Neural cell (in vitro differentiated cells): ENCODE measurements at regions not wholly inside any gene's neighbourhood (a gene's known extent, or its start where the extent isn't known, plus 50 kb on each side); places are given as distances from the start of the nearest gene placed in this dataset.

Source experiments
- H2AFZ ChIP-seq: fragments of 200-600, 300-800 bp; sonication (generic), shearing (Covaris generic); 2 replicates; pipeline ENCODE4 v1.6.0; 2014; ENCODE audit warnings: low read depth, mild to moderate bottlenecking, antibody characterized with exemption, low read length, moderate library complexity
- H3F3A ChIP-seq: fragments of 200-600 bp; shearing (Covaris generic); 2 replicates; pipeline ENCODE4 v1.6.1; 2016; ENCODE audit warnings: mild to moderate bottlenecking, moderate library complexity, mixed read lengths, antibody characterized with exemption, low read length; ENCODE audit not compliant: insufficient read depth, poor library complexity, severe bottlenecking
- H3K27ac ChIP-seq: fragments of 200-600, 300-800 bp; sonication (generic), shearing (Covaris generic); 2 replicates; pipeline ENCODE4 v1.5.1; 2014; ENCODE audit warnings: mild to moderate bottlenecking, low read length, moderate library complexity
- H3K27me3 ChIP-seq: fragments of 300-800, 200-600 bp; sonication (generic), shearing (Covaris generic); 2 replicates; pipeline ENCODE4 v1.6.0; 2014; ENCODE audit warnings: mild to moderate bottlenecking, low read depth, low read length, moderate library complexity; ENCODE audit not compliant: insufficient read depth
- H3K36me3 ChIP-seq: fragments of 300-800, 200-600 bp; sonication (generic), shearing (Covaris generic); 2 replicates; pipeline ENCODE4 v1.5.1; 2014; ENCODE audit warnings: mild to moderate bottlenecking, antibody characterized with exemption, low read length, moderate library complexity; ENCODE audit not compliant: insufficient read depth
- H3K4me2 ChIP-seq: fragments of 300-800, 200-600 bp; sonication (generic), shearing (Covaris generic); 2 replicates; pipeline ENCODE4 v1.6.0; 2014; ENCODE audit warnings: mild to moderate bottlenecking, low read length
- H3K4me3 ChIP-seq: fragments of 300-800, 200-600 bp; sonication (generic), shearing (Covaris generic); 2 replicates; pipeline ENCODE4 v1.5.1; 2014; ENCODE audit warnings: mild to moderate bottlenecking, low read length, moderate library complexity
- H3K79me2 ChIP-seq: fragments of 200-600 bp; shearing (Covaris generic); replicated peaks from 2 replicates; pipeline ENCODE4 v1.6.0; 2014; ENCODE audit warnings: mild to moderate bottlenecking, low read length, moderate library complexity; ENCODE audit not compliant: insufficient read depth
- H3K9ac ChIP-seq: fragments of 300-800, 200-600 bp; sonication (generic), shearing (Covaris generic); 2 replicates; pipeline ENCODE4 v1.6.1; 2016; ENCODE audit warnings: mild to moderate bottlenecking, low read length, mixed read lengths
- H3K9me2 ChIP-seq: fragments of 200-600 bp; shearing (Covaris generic); 2 replicates; pipeline ENCODE4 v1.6.1; 2016; ENCODE audit warnings: mild to moderate bottlenecking, low read length, mixed read lengths; ENCODE audit not compliant: insufficient read depth
- H3K9me3 ChIP-seq: fragments of 200-600, 300-800 bp; sonication (generic), shearing (Covaris generic); 2 replicates; pipeline ENCODE4 v1.6.1; 2016; ENCODE audit warnings: mild to moderate bottlenecking, mixed run types, low read length, moderate library complexity, mixed read lengths
- H4K20me1 ChIP-seq: fragments of 200-600 bp; shearing (Covaris generic); 2 replicates; pipeline ENCODE4 v1.6.1; 2016; ENCODE audit warnings: mild to moderate bottlenecking, mixed run types; ENCODE audit not compliant: insufficient read depth
- EP300 ChIP-seq: fragments of 450-650 bp; conservative IDR thresholded peaks from 2 replicates; pipeline ENCODE4 v1.6.1; 2014; ENCODE audit warnings: antibody characterized with exemption, mild to moderate bottlenecking, moderate library complexity; ENCODE audit not compliant: poor library complexity, severe bottlenecking
- EZH2 ChIP-seq: fragments of 200-600, 300-800 bp; shearing (Covaris generic), sonication (generic); IDR thresholded peaks from 2 replicates; pipeline ENCODE4 v1.6.1; 2014; ENCODE audit warnings: antibody characterized with exemption, low read length, borderline replicate concordance, mild to moderate bottlenecking; ENCODE audit not compliant: insufficient read depth, poor library complexity, severe bottlenecking
- MXI1 ChIP-seq: fragments of 450-650 bp; conservative IDR thresholded peaks from 2 replicates; pipeline ENCODE4 v1.6.1; 2014; ENCODE audit warnings: antibody characterized with exemption, mild to moderate bottlenecking; ENCODE audit not compliant: poor library complexity, severe bottlenecking
- POLR2AphosphoS5 ChIP-seq: IDR thresholded peaks from 2 replicates; pipeline ENCODE4 v1.6.1; 2012
- RAD21 ChIP-seq: fragments of 450-650 bp; conservative IDR thresholded peaks from 2 replicates; pipeline ENCODE4 v1.6.1; 2014; ENCODE audit warnings: antibody characterized with exemption, mild to moderate bottlenecking, moderate library complexity
- SMC3 ChIP-seq: fragments of 450-650 bp; conservative IDR thresholded peaks from 2 replicates; pipeline ENCODE4 v1.6.1; 2014; ENCODE audit warnings: antibody characterized with exemption, mild to moderate bottlenecking, moderate library complexity; ENCODE audit not compliant: poor library complexity
- TAF1 ChIP-seq: IDR thresholded peaks from 2 replicates; pipeline ENCODE4 v1.6.1; 2012; ENCODE audit warnings: low read depth
- TF ChIP-seq, protein P1 (sequence below): fragments of 450-650 bp; IDR thresholded peaks from 2 replicates; pipeline ENCODE4 v1.5.1; 2014; ENCODE audit warnings: antibody characterized with exemption, mild to moderate bottlenecking, moderate library complexity; ENCODE audit not compliant: poor library complexity, severe bottlenecking
- TF ChIP-seq, protein P2 (sequence below): IDR thresholded peaks from 2 replicates; pipeline ENCODE4 v1.6.1; 2012; ENCODE audit warnings: borderline replicate concordance

GRCh38 chr17:71689782-71690181 is 431.0 kb upstream of the SOX9 start:
- Histone ChIP-seq H3K79me2 (no peaks in the 10 kb centered on the region), H3K27me3 (no peaks in the 10 kb centered on the region), H3K9me3 (no peaks in the 10 kb centered on the region), H3K9ac (no peak overlapping the region), H3K36me3 (no peaks in the 10 kb centered on the region), H3K4me2 (no peak overlapping the region), H3F3A (no peaks in the 10 kb centered on the region), H3K27ac (no peak overlapping the region), H3K9me2 (no peaks in the 10 kb centered on the region), H2AFZ (no peak overlapping the region), H4K20me1 (no peaks in the 10 kb centered on the region), H3K4me3 (no peak overlapping the region)
- TF ChIP-seq EZH2 (no peak), RAD21 (no peak), TAF1 (no peak), EP300 (no peak), SMC3 (no peak), POLR2AphosphoS5 (no peak), MXI1 (no peak)
- TF ChIP-seq, protein P1, sequence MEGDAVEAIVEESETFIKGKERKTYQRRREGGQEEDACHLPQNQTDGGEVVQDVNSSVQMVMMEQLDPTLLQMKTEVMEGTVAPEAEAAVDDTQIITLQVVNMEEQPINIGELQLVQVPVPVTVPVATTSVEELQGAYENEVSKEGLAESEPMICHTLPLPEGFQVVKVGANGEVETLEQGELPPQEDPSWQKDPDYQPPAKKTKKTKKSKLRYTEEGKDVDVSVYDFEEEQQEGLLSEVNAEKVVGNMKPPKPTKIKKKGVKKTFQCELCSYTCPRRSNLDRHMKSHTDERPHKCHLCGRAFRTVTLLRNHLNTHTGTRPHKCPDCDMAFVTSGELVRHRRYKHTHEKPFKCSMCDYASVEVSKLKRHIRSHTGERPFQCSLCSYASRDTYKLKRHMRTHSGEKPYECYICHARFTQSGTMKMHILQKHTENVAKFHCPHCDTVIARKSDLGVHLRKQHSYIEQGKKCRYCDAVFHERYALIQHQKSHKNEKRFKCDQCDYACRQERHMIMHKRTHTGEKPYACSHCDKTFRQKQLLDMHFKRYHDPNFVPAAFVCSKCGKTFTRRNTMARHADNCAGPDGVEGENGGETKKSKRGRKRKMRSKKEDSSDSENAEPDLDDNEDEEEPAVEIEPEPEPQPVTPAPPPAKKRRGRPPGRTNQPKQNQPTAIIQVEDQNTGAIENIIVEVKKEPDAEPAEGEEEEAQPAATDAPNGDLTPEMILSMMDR = no peak
- TF ChIP-seq, protein P2, sequence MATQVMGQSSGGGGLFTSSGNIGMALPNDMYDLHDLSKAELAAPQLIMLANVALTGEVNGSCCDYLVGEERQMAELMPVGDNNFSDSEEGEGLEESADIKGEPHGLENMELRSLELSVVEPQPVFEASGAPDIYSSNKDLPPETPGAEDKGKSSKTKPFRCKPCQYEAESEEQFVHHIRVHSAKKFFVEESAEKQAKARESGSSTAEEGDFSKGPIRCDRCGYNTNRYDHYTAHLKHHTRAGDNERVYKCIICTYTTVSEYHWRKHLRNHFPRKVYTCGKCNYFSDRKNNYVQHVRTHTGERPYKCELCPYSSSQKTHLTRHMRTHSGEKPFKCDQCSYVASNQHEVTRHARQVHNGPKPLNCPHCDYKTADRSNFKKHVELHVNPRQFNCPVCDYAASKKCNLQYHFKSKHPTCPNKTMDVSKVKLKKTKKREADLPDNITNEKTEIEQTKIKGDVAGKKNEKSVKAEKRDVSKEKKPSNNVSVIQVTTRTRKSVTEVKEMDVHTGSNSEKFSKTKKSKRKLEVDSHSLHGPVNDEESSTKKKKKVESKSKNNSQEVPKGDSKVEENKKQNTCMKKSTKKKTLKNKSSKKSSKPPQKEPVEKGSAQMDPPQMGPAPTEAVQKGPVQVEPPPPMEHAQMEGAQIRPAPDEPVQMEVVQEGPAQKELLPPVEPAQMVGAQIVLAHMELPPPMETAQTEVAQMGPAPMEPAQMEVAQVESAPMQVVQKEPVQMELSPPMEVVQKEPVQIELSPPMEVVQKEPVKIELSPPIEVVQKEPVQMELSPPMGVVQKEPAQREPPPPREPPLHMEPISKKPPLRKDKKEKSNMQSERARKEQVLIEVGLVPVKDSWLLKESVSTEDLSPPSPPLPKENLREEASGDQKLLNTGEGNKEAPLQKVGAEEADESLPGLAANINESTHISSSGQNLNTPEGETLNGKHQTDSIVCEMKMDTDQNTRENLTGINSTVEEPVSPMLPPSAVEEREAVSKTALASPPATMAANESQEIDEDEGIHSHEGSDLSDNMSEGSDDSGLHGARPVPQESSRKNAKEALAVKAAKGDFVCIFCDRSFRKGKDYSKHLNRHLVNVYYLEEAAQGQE = no peak

- no peaks in the 10 kb centered on the region for H3K9me3 ChIP-seq
- no peaks in the 10 kb centered on the region for H3K9me2 ChIP-seq
- no peaks in the 10 kb centered on the region for H3K36me3 ChIP-seq
- no peaks in the 10 kb centered on the region for H3F3A ChIP-seq
- no peak overlapping the region for H2AFZ ChIP-seq
- no peak overlapping the region for H3K4me3 ChIP-seq
- H3K27me3 ChIP-seq = no peaks in the 10 kb centered on the region
- H3K9ac ChIP-seq = no peak overlapping the region
- H4K20me1 ChIP-seq = no peaks in the 10 kb centered on the region
- H3K27ac ChIP-seq = no peak overlapping the region
- no peak for TF ChIP-seq MXI1
- TF ChIP-seq, protein P1 = no peak
- TF ChIP-seq POLR2AphosphoS5 = no peak
- TF ChIP-seq SMC3 = no peak
- no peak for TF ChIP-seq TAF1
- TF ChIP-seq EP300 = no peak
- TF ChIP-seq EZH2 = no peak
- no peak for TF ChIP-seq RAD21
- TF ChIP-seq, protein P2 = no peak
- H3K4me2 ChIP-seq = no peak overlapping the region
- H3K79me2 ChIP-seq = no peaks in the 10 kb centered on the region
Observed at GRCh38 chr17:71699907-71700306, 420.9 kb upstream of the SOX9 start.
